ENCODE measurements at regions not wholly inside any gene's neighbourhood (a gene's known extent, or its start where the extent isn't known, plus 50 kb on each side); places are given as distances from the start of the nearest gene placed in this dataset.

DNA sequence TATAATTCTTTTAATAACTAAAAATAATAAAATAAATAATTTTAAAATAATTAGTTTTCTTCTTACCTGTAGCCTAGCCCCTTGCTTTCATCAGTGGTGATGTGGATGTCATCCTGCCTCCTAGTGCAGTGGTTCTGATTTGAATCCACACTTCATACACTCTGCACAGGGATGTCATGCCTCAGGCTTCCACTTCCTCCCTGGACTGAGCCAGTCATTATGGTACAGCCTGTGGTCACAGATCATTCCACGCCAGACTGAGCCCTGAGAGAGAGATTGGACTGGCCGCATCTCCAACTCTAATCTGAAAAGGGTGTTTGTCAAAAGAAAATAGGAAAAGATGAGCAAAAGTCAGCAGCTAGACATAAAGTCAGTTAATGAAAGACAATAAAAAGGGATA lies 436.2 kb upstream of the IGFBP3 start:
- TF ChIP-seq POLR2A (IDR thresholded peaks at IDR 0.05; ENCODE audit: borderline replicate concordance, extremely low read depth, insufficient read depth, insufficient read length) (no peak), SP1 (IDR thresholded peaks at IDR 0.05; ENCODE audit: low read depth) (no peak), CBX3 (IDR thresholded peaks at IDR 0.05; ENCODE audit: low read depth) (no peak), EZH2 (IDR thresholded peaks at IDR 0.05) (no peak), CEBPB (IDR thresholded peaks at IDR 0.05; ENCODE audit: low read depth) (no peak), EZH2phosphoT487 (IDR thresholded peaks at IDR 0.05; ENCODE audit: borderline replicate concordance) (no peak)
- TF ChIP-seq, protein P1, sequence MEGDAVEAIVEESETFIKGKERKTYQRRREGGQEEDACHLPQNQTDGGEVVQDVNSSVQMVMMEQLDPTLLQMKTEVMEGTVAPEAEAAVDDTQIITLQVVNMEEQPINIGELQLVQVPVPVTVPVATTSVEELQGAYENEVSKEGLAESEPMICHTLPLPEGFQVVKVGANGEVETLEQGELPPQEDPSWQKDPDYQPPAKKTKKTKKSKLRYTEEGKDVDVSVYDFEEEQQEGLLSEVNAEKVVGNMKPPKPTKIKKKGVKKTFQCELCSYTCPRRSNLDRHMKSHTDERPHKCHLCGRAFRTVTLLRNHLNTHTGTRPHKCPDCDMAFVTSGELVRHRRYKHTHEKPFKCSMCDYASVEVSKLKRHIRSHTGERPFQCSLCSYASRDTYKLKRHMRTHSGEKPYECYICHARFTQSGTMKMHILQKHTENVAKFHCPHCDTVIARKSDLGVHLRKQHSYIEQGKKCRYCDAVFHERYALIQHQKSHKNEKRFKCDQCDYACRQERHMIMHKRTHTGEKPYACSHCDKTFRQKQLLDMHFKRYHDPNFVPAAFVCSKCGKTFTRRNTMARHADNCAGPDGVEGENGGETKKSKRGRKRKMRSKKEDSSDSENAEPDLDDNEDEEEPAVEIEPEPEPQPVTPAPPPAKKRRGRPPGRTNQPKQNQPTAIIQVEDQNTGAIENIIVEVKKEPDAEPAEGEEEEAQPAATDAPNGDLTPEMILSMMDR (IDR thresholded peaks at IDR 0.05 in 2 of 3, conservative IDR thresholded peaks at IDR 0.05 in 1 of 3; ENCODE audit: borderline replicate concordance in 1 of 3, insufficient read depth in 1 of 3, low read depth in 2 of 3, low read length in 2 of 3) = no peak
- TF ChIP-seq, protein P2, sequence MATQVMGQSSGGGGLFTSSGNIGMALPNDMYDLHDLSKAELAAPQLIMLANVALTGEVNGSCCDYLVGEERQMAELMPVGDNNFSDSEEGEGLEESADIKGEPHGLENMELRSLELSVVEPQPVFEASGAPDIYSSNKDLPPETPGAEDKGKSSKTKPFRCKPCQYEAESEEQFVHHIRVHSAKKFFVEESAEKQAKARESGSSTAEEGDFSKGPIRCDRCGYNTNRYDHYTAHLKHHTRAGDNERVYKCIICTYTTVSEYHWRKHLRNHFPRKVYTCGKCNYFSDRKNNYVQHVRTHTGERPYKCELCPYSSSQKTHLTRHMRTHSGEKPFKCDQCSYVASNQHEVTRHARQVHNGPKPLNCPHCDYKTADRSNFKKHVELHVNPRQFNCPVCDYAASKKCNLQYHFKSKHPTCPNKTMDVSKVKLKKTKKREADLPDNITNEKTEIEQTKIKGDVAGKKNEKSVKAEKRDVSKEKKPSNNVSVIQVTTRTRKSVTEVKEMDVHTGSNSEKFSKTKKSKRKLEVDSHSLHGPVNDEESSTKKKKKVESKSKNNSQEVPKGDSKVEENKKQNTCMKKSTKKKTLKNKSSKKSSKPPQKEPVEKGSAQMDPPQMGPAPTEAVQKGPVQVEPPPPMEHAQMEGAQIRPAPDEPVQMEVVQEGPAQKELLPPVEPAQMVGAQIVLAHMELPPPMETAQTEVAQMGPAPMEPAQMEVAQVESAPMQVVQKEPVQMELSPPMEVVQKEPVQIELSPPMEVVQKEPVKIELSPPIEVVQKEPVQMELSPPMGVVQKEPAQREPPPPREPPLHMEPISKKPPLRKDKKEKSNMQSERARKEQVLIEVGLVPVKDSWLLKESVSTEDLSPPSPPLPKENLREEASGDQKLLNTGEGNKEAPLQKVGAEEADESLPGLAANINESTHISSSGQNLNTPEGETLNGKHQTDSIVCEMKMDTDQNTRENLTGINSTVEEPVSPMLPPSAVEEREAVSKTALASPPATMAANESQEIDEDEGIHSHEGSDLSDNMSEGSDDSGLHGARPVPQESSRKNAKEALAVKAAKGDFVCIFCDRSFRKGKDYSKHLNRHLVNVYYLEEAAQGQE (IDR thresholded peaks at IDR 0.05; ENCODE audit: low read depth) = no peak
